ENCODE measurements at regions not wholly inside any gene's neighbourhood (a gene's known extent, or its start where the extent isn't known, plus 50 kb on each side); places are given as distances from the start of the nearest gene placed in this dataset.

GRCh38 chr13:77838271-77838670, 80.4 kb downstream of the EDNRB start:
- H3K27ac ChIP-seq: no peak overlapping the region
- H3K4me1 ChIP-seq: peaks cover 0 to 8% (median 2%) of the 10 kb centered on the region in 4 donors
- DNase-seq: no peak
- H3K36me3 ChIP-seq: no peaks in the 10 kb centered on the region
- no peak for ATAC-seq (ENCODE audit: low FRiP score in 2 of 2)
- 83 to 93% methylated on average over 2 of the region's 2 CpGs for WGBS, 2 donors
- H3K4me3 ChIP-seq: no peak overlapping the region
- TF ChIP-seq EP300 (IDR thresholded peaks at IDR 0.05) (no peak), POLR2AphosphoS5 (IDR thresholded peaks at IDR 0.05) (no peak), POLR2A (IDR thresholded peaks at IDR 0.05) (no peak), CTCF (IDR thresholded peaks at IDR 0.05) (no peak)
- H3K9me3 ChIP-seq: no peaks in the 10 kb centered on the region
- H3K27me3 ChIP-seq: no peaks in the 10 kb centered on the region

- peak in 1 of 2 donors; percentile 30 for DNase-seq
- H3K27ac ChIP-seq: peak overlapping the region; percentile 13 to 55 (median 38)
- no peaks in the 10 kb centered on the region for H3K36me3 ChIP-seq
- no peaks in the 10 kb centered on the region for H3K27me3 ChIP-seq
- TF ChIP-seq POLR2AphosphoS5 (IDR thresholded peaks at IDR 0.05) (peak in 1 of 2 donors; percentile 47), EP300 (IDR thresholded peaks at IDR 0.05) (no peak), POLR2A (IDR thresholded peaks at IDR 0.05) (no peak), CTCF (IDR thresholded peaks at IDR 0.05) (no peak)
- 38 to 54% methylated on average over 3 of the region's 3 CpGs for WGBS, 2 donors
- no peaks in the 10 kb centered on the region for H3K9me3 ChIP-seq
- H3K4me3 ChIP-seq: no peak overlapping the region
- peak; percentile 67 to 85 for ATAC-seq (ENCODE audit: low FRiP score in 2 of 2)
- peaks cover 0 to 8% (median 5%) of the 10 kb centered on the region in 4 donors for H3K4me1 ChIP-seq
These were observed 82.2 kb downstream of the EDNRB start for GRCh38 chr13:77836423-77836822.

GRCh38 chr13:77833331-77833863, 85.2 kb downstream of the EDNRB start:
- Histone ChIP-seq H3K4me3 (no peak overlapping the region), H3K36me3 (no peaks in the 10 kb centered on the region), H3K27me3 (no peaks in the 10 kb centered on the region), H3K4me1 (peaks cover 0 to 8% (median 5%) of the 10 kb centered on the region in 4 donors), H3K9me3 (no peaks in the 10 kb centered on the region), H3K27ac (peak overlapping the region; percentile 26 to 74 (median 56))
- TF ChIP-seq POLR2AphosphoS5 (IDR thresholded peaks at IDR 0.05) (no peak), CTCF (IDR thresholded peaks at IDR 0.05) (no peak), POLR2A (IDR thresholded peaks at IDR 0.05) (no peak), EP300 (IDR thresholded peaks at IDR 0.05) (peak in 1 of 4 donors; percentile 7)
- ATAC-seq (ENCODE audit: low FRiP score in 2 of 2): peak in 1 of 2 donors; percentile 76
- DNase-seq: no peak
- 34 to 36% methylated on average over 2 of the region's 2 CpGs for WGBS, 2 donors

DNA sequence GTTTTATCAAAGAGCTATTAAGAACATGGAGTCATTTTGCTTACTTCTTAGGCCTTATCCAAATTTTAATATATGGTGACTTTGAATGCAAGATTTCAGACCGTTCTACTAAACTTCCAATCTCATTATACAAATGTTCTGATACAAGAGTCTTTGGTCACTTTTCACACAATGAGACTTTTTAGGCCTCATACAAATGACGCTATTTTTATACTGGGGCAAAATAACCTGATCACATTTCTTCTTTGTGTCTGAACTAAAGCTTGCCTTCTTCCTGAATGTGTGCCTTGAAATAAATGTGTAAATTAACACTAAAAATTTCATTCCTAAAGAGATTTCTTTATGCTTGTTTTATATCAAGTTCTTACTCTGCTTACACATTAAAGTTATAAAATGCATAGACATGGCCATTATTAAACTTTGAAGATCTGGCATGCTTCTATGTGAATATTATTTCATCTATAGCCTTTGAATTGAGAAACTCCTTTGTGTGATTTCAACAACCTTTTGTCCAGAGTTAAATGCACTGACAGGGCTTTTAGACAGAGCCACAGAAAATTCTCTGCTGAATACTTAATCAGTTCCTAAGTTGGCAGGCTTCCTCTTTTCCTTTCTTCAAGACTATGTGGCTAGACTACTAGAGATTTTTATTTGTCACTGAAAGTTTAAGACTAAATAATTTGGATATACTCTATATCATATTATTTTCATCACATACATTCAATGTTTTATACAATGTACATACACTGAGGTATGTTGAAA, 86.1 kb downstream of the EDNRB start:
- H3K27me3 ChIP-seq: no peaks in the 10 kb centered on the region
- H3K36me3 ChIP-seq: no peaks in the 10 kb centered on the region
- H3K4me1 ChIP-seq: peaks cover 0 to 8% (median 5%) of the 10 kb centered on the region in 4 donors
- TF ChIP-seq POLR2A (IDR thresholded peaks at IDR 0.05) (no peak), CTCF (IDR thresholded peaks at IDR 0.05) (no peak), POLR2AphosphoS5 (IDR thresholded peaks at IDR 0.05) (no peak), EP300 (IDR thresholded peaks at IDR 0.05) (no peak)
- ATAC-seq (ENCODE audit: low FRiP score in 2 of 2) (peak in 1 of 2 donors; percentile 86), DNase-seq (no peak)
- H3K27ac ChIP-seq: peak overlapping the region; percentile 5 to 71 (median 22)
- no peak overlapping the region for H3K4me3 ChIP-seq
- 92 to 95% methylated on average over 2 of the region's 2 CpGs for WGBS, 2 donors
- no peaks in the 10 kb centered on the region for H3K9me3 ChIP-seq
